ENCODE measurements at regions not wholly inside any gene's neighbourhood (a gene's known extent, or its start where the extent isn't known, plus 50 kb on each side); places are given as distances from the start of the nearest gene placed in this dataset.
A peak's percentile ranks its signal among the peaks of the same experiment; 100 is the strongest.

GRCh38 chr21:20581361-20581760 lies 416.8 kb upstream of the NCAM2 start:
- in situ Hi-C loops (cut with HindIII; ENCODE audit: low pct_ligation_motif_present, low sequenced_read_pairs) = no loop called here
- Histone ChIP-seq H3K4me3 (ENCODE audit: low read depth, low read length) (no peak overlapping the region), H3K27me3 (replicated peaks) (no peaks in the 10 kb centered on the region), H3K36me3 (replicated peaks) (no peaks in the 10 kb centered on the region), H3K27ac (no peak overlapping the region)
- DNase-seq = no peak
- TF ChIP-seq CTCF (IDR thresholded peaks at IDR 0.05; ENCODE audit: low read depth, low read length, missing control alignments) = no peak

- peak; percentile 1 for DNase-seq
- H3K36me3 ChIP-seq (replicated peaks) = no peaks in the 10 kb centered on the region
- in situ Hi-C loops (cut with HindIII; ENCODE audit: low pct_ligation_motif_present, low sequenced_read_pairs) = no loop called here
- no peaks in the 10 kb centered on the region for H3K27me3 ChIP-seq (replicated peaks)
- no peak for TF ChIP-seq CTCF (IDR thresholded peaks at IDR 0.05; ENCODE audit: low read depth, low read length, missing control alignments)
- no peak overlapping the region for H3K4me3 ChIP-seq (ENCODE audit: low read depth, low read length)
- H3K27ac ChIP-seq = no peak overlapping the region
Observed at GRCh38 chr21:20591284-20591683, 406.9 kb upstream of the NCAM2 start.

- in situ Hi-C loops (cut with HindIII; ENCODE audit: low pct_ligation_motif_present, low sequenced_read_pairs) = no loop called here
- Histone ChIP-seq H3K4me3 (ENCODE audit: low read depth, low read length) (no peak overlapping the region), H3K27ac (no peak overlapping the region), H3K36me3 (replicated peaks) (no peaks in the 10 kb centered on the region), H3K27me3 (replicated peaks) (no peaks in the 10 kb centered on the region)
- no peak for DNase-seq
- no peak for TF ChIP-seq CTCF (IDR thresholded peaks at IDR 0.05; ENCODE audit: low read depth, low read length, missing control alignments)
Observed at GRCh38 chr21:20592463-20592862, 405.7 kb upstream of the NCAM2 start.

GRCh38 chr21:20603236-20603635 lies 395.0 kb upstream of the NCAM2 start:
- in situ Hi-C loops (cut with HindIII; ENCODE audit: low pct_ligation_motif_present, low sequenced_read_pairs) = no loop called here
- H3K27me3 ChIP-seq (replicated peaks) = no peaks in the 10 kb centered on the region
- TF ChIP-seq CTCF (IDR thresholded peaks at IDR 0.05; ENCODE audit: low read depth, low read length, missing control alignments) = no peak
- no peak for DNase-seq
- no peak overlapping the region for H3K27ac ChIP-seq
- H3K36me3 ChIP-seq (replicated peaks) = no peaks in the 10 kb centered on the region
- H3K4me3 ChIP-seq (ENCODE audit: low read depth, low read length) = no peak overlapping the region

- no peaks in the 10 kb centered on the region for H3K27me3 ChIP-seq (replicated peaks)
- no peak overlapping the region for H3K4me3 ChIP-seq (ENCODE audit: low read depth, low read length)
- in situ Hi-C loops (cut with HindIII; ENCODE audit: low pct_ligation_motif_present, low sequenced_read_pairs) = no loop called here
- no peak for TF ChIP-seq CTCF (IDR thresholded peaks at IDR 0.05; ENCODE audit: low read depth, low read length, missing control alignments)
- H3K36me3 ChIP-seq (replicated peaks) = no peaks in the 10 kb centered on the region
- no peak for DNase-seq
- H3K27ac ChIP-seq = no peak overlapping the region
Observed at GRCh38 chr21:20611008-20611407, 387.2 kb upstream of the NCAM2 start.

- TF ChIP-seq CTCF (IDR thresholded peaks at IDR 0.05; ENCODE audit: low read depth, low read length, missing control alignments) = no peak
- H3K27me3 ChIP-seq (replicated peaks) = no peaks in the 10 kb centered on the region
- no peaks in the 10 kb centered on the region for H3K36me3 ChIP-seq (replicated peaks)
- DNase-seq = no peak
- H3K4me3 ChIP-seq (ENCODE audit: low read depth, low read length) = no peak overlapping the region
- H3K27ac ChIP-seq = no peak overlapping the region
- in situ Hi-C loops (cut with HindIII; ENCODE audit: low pct_ligation_motif_present, low sequenced_read_pairs) = no loop called here
Observed at GRCh38 chr21:20613654-20614053, 384.6 kb upstream of the NCAM2 start.
